Thymus (tissue), 11 donors: ENCODE measurements at regions not wholly inside any gene's neighbourhood (a gene's known extent, or its start where the extent isn't known, plus 50 kb on each side); places are given as distances from the start of the nearest gene placed in this dataset.

Experiments used
- DNase-seq, 9 donors: peaks; one replicate each; pipeline ENCODE4 v3.0.0-alpha.2; 2013; ENCODE audit warnings: low spot score in 9 of 9, low read depth in 6 of 9, missing footprints in 1 of 9
- H3K27ac ChIP-seq, 2 donors: one replicate each; pipeline ENCODE4 v1.5.1; 2013; ENCODE audit warnings: control low read depth in 1 of 2, low read depth in 1 of 2, low read length in 1 of 2, mild to moderate bottlenecking in 1 of 2, moderate library complexity in 1 of 2
- H3K27me3 ChIP-seq, 2 donors: one replicate each; pipeline ENCODE4 v1.5.1; 2013; ENCODE audit warnings: low read length in 1 of 2; ENCODE audit not compliant: control insufficient read depth in 2 of 2, insufficient read depth in 1 of 2
- H3K36me3 ChIP-seq, 2 donors: one replicate each; pipeline ENCODE4 v1.5.1; 2013; ENCODE audit warnings: low read length in 1 of 2, mild to moderate bottlenecking in 1 of 2, moderate library complexity in 1 of 2; ENCODE audit not compliant: control insufficient read depth in 2 of 2, insufficient read depth in 2 of 2
- H3K4me1 ChIP-seq, 2 donors: one replicate each; pipeline ENCODE4 v1.5.1; 2013; ENCODE audit warnings: low read length in 2 of 2; ENCODE audit not compliant: control insufficient read depth in 2 of 2, insufficient read depth in 2 of 2
- H3K4me3 ChIP-seq, 2 donors: one replicate each; pipeline ENCODE4 v1.5.1; 2013; ENCODE audit warnings: low read length in 2 of 2, control low read depth in 1 of 2, mild to moderate bottlenecking in 1 of 2
- H3K9me3 ChIP-seq, 2 donors: one replicate each; pipeline ENCODE4 v1.5.1; 2013; ENCODE audit warnings: low read length in 1 of 2, mild to moderate bottlenecking in 1 of 2; ENCODE audit not compliant: control insufficient read depth in 2 of 2, insufficient read depth in 1 of 2
- WGBS: extraction: QIAGEN DNeasy Blood & Tissue Kit; methylation state at CpG from one replicate; pipeline ENCODE4 v1.1.7; 2013; 5-methylcytosine and 5-hydroxymethylcytosine counted together
- donor health status: healthy.

GRCh38 chr11:22465620-22466019 lies 127.4 kb downstream of the SLC17A6 start:
- no peak for DNase-seq
- 79% methylated on average over 1 of the region's 1 CpG for WGBS
- Histone ChIP-seq H3K4me3 (no peak overlapping the region), H3K36me3 (no peaks in the 10 kb centered on the region), H3K27me3 (no peaks in the 10 kb centered on the region), H3K9me3 (no peaks in the 10 kb centered on the region), H3K4me1 (no peaks in the 10 kb centered on the region), H3K27ac (no peak overlapping the region)

GRCh38 chr11:22461626-22462025 lies 123.4 kb downstream of the SLC17A6 start:
- 90% methylated on average over 2 of the region's 2 CpGs for WGBS
- Histone ChIP-seq H3K9me3 (no peaks in the 10 kb centered on the region), H3K36me3 (no peaks in the 10 kb centered on the region), H3K4me3 (no peak overlapping the region), H3K27ac (no peak overlapping the region), H3K27me3 (no peaks in the 10 kb centered on the region), H3K4me1 (no peaks in the 10 kb centered on the region)
- DNase-seq = no peak

GRCh38 chr11:22460181-22460580 lies 122.0 kb downstream of the SLC17A6 start:
- Histone ChIP-seq H3K4me1 (no peaks in the 10 kb centered on the region), H3K27me3 (no peaks in the 10 kb centered on the region), H3K4me3 (no peak overlapping the region), H3K27ac (no peak overlapping the region), H3K36me3 (no peaks in the 10 kb centered on the region), H3K9me3 (no peaks in the 10 kb centered on the region)
- WGBS = 90% methylated on average over 3 of the region's 3 CpGs
- DNase-seq = no peak

- 61% methylated on average over 3 of the region's 3 CpGs for WGBS
Measured at GRCh38 chr11:22459048-22459447, 120.9 kb downstream of the SLC17A6 start.

GRCh38 chr11:22458161-22458560 lies 120.0 kb downstream of the SLC17A6 start:
- no peak overlapping the region for H3K4me3 ChIP-seq
- WGBS = 54% methylated on average over 3 of the region's 3 CpGs
- no peaks in the 10 kb centered on the region for H3K27me3 ChIP-seq
- no peaks in the 10 kb centered on the region for H3K9me3 ChIP-seq
- DNase-seq = no peak
- no peaks in the 10 kb centered on the region for H3K4me1 ChIP-seq
- H3K27ac ChIP-seq = no peak overlapping the region
- no peaks in the 10 kb centered on the region for H3K36me3 ChIP-seq

More at GRCh38 chr11:22459048-22459447, 120.9 kb downstream of the SLC17A6 start:
- no peaks in the 10 kb centered on the region for H3K27me3 ChIP-seq
- DNase-seq = no peak
- H3K4me3 ChIP-seq = no peak overlapping the region
- H3K27ac ChIP-seq = no peak overlapping the region
- H3K9me3 ChIP-seq = no peaks in the 10 kb centered on the region
- no peaks in the 10 kb centered on the region for H3K4me1 ChIP-seq
- no peaks in the 10 kb centered on the region for H3K36me3 ChIP-seq

- WGBS = 82% methylated on average over 1 of the region's 1 CpG
- no peak overlapping the region for H3K27ac ChIP-seq
- no peak for DNase-seq
- no peak overlapping the region for H3K4me3 ChIP-seq
- no peaks in the 10 kb centered on the region for H3K9me3 ChIP-seq
- H3K27me3 ChIP-seq = no peaks in the 10 kb centered on the region
- H3K36me3 ChIP-seq = no peaks in the 10 kb centered on the region
- H3K4me1 ChIP-seq = no peaks in the 10 kb centered on the region
Measured at GRCh38 chr11:22456993-22457762, 119.0 kb downstream of the SLC17A6 start.

GRCh38 chr11:22454461-22455090 lies 116.4 kb downstream of the SLC17A6 start:
- Histone ChIP-seq H3K27me3 (no peaks in the 10 kb centered on the region), H3K4me3 (no peak overlapping the region), H3K36me3 (no peaks in the 10 kb centered on the region), H3K27ac (no peak overlapping the region), H3K9me3 (no peaks in the 10 kb centered on the region), H3K4me1 (no peaks in the 10 kb centered on the region)
- no peak for DNase-seq
- 75% methylated on average over 4 of the region's 4 CpGs for WGBS

- H3K4me1 ChIP-seq = no peaks in the 10 kb centered on the region
- H3K9me3 ChIP-seq = no peaks in the 10 kb centered on the region
- no peak overlapping the region for H3K4me3 ChIP-seq
- no peaks in the 10 kb centered on the region for H3K36me3 ChIP-seq
- H3K27ac ChIP-seq = no peak overlapping the region
- no peaks in the 10 kb centered on the region for H3K27me3 ChIP-seq
- DNase-seq = no peak
Measured at GRCh38 chr11:22449441-22449840, 111.3 kb downstream of the SLC17A6 start.

GRCh38 chr11:22444076-22444475 lies 105.9 kb downstream of the SLC17A6 start:
- no peak for DNase-seq
- Histone ChIP-seq H3K9me3 (no peaks in the 10 kb centered on the region), H3K27ac (no peak overlapping the region), H3K36me3 (no peaks in the 10 kb centered on the region), H3K4me3 (no peak overlapping the region), H3K4me1 (no peaks in the 10 kb centered on the region), H3K27me3 (no peaks in the 10 kb centered on the region)
- 63% methylated on average over 2 of the region's 2 CpGs for WGBS
